HG03558 (cell line): ENCODE measurements at regions not wholly inside any gene's neighbourhood (a gene's known extent, or its start where the extent isn't known, plus 50 kb on each side); places are given as distances from the start of the nearest gene placed in this dataset.
"Not testable (repeated sequence)": the region's sequence is repeated elsewhere in the genome, so short reads cannot be mapped to it uniquely, and the experiment has no call there.

Experiments
- ATAC-seq: cut with Tn5 transposase; IDR thresholded peaks from one replicate; pipeline ENCODE4 v1.9.1; 2021; ENCODE audit warnings: moderate number of reproducible peaks; ENCODE audit not compliant: unreplicated experiment; ENCODE audit errors: extremely low read depth

GRCh38 chr13:31385540-31385939, 185.8 kb downstream of the B3GLCT start:
- no peak for ATAC-seq

GRCh38 chr13:31394506-31394905, 194.7 kb downstream of the B3GLCT start:
- no peak for ATAC-seq

DNA sequence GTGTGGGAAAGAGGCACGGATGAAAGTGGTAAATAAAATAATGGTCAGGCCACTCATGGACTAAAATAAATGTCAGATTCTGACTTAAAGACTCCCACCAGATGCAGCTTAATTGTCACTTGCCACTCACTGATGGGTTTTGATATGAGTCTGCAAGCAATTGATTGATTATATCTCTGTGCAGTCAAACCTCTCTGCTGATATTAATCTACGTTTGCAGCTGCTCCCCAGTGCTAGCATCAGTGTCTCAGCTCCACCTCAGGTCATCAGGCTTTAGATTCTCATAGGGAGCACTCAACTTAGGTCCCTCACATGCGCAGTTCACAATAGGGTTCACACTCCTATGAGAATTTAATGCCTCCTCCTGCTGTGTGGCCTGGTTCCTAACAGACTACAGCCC, 195.3 kb downstream of the B3GLCT start:
- no peak for ATAC-seq

DNA sequence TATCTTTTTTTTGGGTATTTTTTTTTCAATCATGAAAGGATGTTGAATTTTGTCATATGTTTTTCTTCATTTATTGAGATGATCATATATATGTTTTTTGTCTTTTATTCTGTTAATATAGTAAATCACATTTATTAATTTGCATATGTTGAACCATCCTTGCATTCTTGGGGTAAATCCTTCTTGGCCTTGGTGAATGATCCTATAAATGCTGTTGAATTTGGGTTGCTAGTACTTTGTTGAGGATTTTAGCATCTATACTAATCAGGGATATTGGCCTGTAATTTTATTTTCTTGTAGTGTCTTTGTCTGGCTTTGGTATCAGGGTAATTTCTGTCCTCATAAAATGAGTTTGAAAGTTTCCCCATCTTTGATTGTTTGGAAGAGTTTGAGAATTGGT, 199.9 kb downstream of the B3GLCT start:
- ATAC-seq: no peak

- not testable (repeated sequence) for ATAC-seq
Measured at GRCh38 chr13:31403711-31404110, 203.9 kb downstream of the B3GLCT start.

DNA sequence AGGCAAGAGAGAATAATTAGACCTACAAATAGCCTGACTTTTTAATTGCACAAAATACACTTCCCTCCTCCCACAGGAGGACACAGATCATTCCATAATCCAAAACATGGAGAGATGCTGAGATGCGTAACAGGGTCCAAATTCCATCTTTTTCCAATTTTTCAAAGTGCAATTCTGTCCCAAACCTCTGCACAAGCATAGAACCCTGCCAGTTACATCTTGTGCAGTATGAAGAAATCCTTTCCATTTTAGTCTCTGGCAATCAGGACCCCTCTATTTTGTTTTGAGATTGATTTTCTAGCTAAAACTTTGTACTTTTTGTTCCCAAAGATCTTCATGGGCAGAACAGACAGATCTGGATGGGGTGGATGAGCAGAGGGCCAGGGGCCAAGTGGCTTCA, 209.2 kb downstream of the B3GLCT start:
- ATAC-seq: no peak

- no peak for ATAC-seq
Measured at GRCh38 chr13:31409678-31410356, 210.0 kb downstream of the B3GLCT start.

- no peak for ATAC-seq
Measured at GRCh38 chr13:31413516-31413915, 213.7 kb downstream of the B3GLCT start.

DNA sequence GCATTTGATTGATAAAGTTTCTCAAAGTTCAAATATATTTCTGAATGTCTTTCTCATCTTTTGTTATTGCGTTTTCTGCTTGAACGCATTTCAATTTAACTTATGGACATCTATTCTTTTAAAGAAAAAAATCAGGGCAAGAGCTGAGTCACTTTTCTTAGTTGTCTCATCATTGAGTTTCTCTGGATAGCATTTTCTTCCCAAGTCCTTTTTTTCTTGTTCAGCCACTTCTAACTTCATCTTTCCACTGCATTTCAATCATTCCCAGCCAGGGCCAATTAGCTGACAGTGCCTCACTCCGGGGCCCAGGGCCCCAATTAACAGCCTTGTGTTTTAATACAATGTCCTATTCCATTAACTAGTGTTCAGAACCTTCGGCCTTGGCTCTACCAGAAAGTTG, 216.3 kb downstream of the B3GLCT start:
- no peak for ATAC-seq

DNA sequence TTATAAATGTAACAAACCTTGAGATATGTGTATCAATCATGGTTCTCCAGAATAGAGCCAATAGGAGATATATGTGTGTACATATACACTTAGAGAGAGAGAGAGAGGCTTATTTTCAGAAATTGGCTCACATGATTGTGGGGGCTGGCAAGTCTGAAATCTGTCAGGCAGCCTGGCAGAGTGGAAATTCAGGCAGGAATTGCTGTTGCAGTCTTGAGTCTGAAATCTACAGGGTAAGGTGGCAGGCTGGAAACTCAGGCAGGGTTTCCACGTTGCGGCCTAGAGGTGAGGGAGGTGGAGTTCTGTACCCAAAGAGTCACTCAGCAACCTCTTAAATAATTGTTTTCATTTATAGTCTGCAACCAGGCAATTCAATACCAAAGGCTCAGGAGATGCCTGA, 218.4 kb downstream of the B3GLCT start:
- no peak for ATAC-seq

- ATAC-seq: no peak
Measured at GRCh38 chr13:31421756-31422155, 222.0 kb downstream of the B3GLCT start.

- ATAC-seq: peak; percentile 93
Measured at GRCh38 chr13:31424130-31424729, 224.5 kb downstream of the B3GLCT start.

- ATAC-seq: no peak
Measured at GRCh38 chr13:31426395-31426794, 226.6 kb downstream of the B3GLCT start.

DNA sequence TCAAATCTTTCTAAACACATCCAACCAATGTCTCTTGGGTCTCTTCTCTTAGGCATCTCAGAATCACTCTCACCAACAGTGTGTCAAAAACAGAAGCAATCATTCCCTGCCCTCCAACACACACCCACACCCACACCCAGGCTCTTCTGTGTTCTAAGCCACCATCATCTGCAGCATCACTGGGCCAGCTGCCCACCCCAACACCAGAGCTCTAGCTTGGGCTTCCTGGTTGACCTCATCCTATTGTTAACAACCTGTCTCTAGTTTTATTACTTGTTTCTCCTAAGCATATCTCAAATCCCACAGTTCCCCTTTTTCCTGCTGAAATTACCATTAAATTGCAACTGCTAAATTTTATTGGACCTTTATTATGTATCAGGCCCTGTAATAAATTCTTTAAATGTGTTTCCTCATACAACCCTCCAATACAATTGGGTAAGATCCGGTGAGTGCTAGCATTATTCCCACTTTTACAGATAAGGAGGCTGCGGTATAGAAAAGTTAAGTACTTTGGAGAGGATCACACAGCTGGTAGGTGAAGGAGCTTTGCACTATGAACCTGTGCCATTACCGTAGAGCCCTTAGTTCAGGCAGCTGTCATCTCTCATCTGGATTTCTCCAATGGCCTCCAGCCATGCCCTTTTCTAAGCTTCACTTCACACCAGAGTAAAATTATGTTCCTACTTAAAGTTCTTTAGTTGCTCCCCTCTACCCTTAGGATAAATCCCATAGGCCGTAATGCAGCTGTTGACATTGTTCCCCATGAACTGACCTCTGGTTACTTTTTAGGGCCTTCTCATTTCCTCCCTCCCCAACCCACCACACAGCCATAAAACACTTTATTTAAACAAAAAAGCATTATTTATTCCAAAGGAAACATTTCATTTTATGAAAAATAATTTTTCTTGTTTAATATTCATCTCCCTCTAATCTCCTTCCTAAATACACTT, 227.7 kb downstream of the B3GLCT start:
- no peak for ATAC-seq

DNA sequence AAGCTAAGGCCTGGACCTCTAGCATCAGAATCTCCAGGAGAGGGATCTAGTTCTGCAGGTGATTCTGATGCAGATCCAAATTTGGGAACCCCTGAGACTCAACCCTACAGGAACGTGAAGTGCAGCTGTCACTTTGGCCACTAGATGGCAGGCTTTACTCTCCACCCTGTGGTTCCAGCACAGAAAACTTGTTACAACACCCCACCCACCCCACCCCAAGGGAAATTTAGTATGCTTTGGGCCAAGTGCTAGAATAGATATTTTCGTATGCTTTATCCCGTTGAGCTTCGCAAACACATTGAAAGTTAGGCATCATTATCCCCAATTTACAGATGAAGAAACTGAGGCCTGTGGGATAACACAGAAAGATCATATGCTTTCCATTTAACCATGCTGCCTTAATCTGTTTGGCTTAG, 232.0 kb downstream of the B3GLCT start:
- no peak for ATAC-seq

GRCh38 chr13:31433207-31433606, 233.4 kb downstream of the B3GLCT start:
- no peak for ATAC-seq

- ATAC-seq: no peak
Measured at GRCh38 chr13:31433746-31434145, 234.0 kb downstream of the B3GLCT start.

GRCh38 chr13:31434613-31435012, 234.8 kb downstream of the B3GLCT start:
- no peak for ATAC-seq

GRCh38 chr13:31435536-31435935, 235.8 kb downstream of the B3GLCT start:
- no peak for ATAC-seq

DNA sequence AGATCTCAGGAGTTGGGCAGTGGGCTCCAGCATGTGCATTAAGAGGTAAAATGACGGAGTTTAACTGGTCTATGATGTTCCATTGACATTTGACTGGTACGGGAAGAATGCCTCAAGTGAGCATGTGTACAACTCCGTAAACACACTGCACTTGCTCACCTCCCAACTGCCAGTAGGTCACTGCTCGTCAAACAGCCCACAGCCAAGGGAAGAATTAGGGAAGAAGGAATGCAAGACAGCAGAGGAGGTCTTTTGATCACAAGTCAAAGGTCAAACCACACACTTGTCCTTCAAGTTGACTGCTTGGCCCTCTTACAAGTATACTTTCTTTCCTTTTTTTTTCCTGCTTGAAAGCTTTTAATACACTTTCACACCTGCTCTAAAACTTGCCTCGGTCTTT, 236.7 kb downstream of the B3GLCT start:
- no peak for ATAC-seq

- ATAC-seq: no peak
Measured at GRCh38 chr13:31437975-31438374, 238.2 kb downstream of the B3GLCT start.
